CD4-positive, alpha-beta T cell (primary cell): ENCODE measurements at regions not wholly inside any gene's neighbourhood (a gene's known extent, or its start where the extent isn't known, plus 50 kb on each side); places are given as distances from the start of the nearest gene placed in this dataset.

ENCODE experiments used
- ATAC-seq: fragments of 200-7000 bp; cut with Tn5 transposase; one replicate; pipeline ENCODE4 v1.10.0; 2022; ENCODE audit warnings: mild to moderate bottlenecking; ENCODE audit not compliant: poor library complexity
- CTCF ChIA-PET: fragments of 350-600 bp; sonication (Branson Sonifier 250); formaldehyde crosslinking; loops from one replicate; lab custom pipeline; 2021; ENCODE audit warnings: antibody characterized with exemption, inconsistent platforms; lab: Charles Lee
- POLR2A ChIA-PET: fragments of 350-600 bp; sonication (Branson Sonifier 250); formaldehyde crosslinking; loops from one replicate; lab custom pipeline; 2021; ENCODE audit warnings: antibody characterized with exemption, inconsistent platforms; lab: Charles Lee
- DNase-seq, 14 experiments: peaks; one replicate each; pipeline ENCODE4 v3.0.0-alpha.2; 2013 to 2020; ENCODE audit warnings: mixed read lengths in 2 of 14
- H3K27ac ChIP-seq, 2 donors: one replicate each; pipeline versions ENCODE4 v1.5.1 to v1.7.0; 2013; ENCODE audit warnings: low read length in 2 of 2, low read depth in 1 of 2, mild to moderate bottlenecking in 1 of 2
- H3K27me3 ChIP-seq, 2 experiments: 1 replicate in 1 of 2; 2 replicates in 1 of 2; pipeline versions ENCODE4 v1.6.1 to v1.7.0; 2013; ENCODE audit warnings: low read length in 2 of 2, control low read depth in 1 of 2, mild to moderate bottlenecking in 1 of 2, moderate library complexity in 1 of 2; ENCODE audit not compliant: insufficient read depth in 2 of 2, control insufficient read depth in 1 of 2
- H3K36me3 ChIP-seq: one replicate; pipeline ENCODE4 v1.6.1; 2013; ENCODE audit warnings: low read length, control low read depth; ENCODE audit not compliant: insufficient read depth
- H3K4me1 ChIP-seq: one replicate; pipeline ENCODE4 v1.6.1; 2013; ENCODE audit warnings: low read length, control low read depth; ENCODE audit not compliant: insufficient read depth
- H3K4me3 ChIP-seq: one replicate; pipeline ENCODE4 v1.5.1; 2013; ENCODE audit warnings: mild to moderate bottlenecking, low read length, moderate library complexity
- H3K9me3 ChIP-seq, 2 experiments: 1 replicate in 1 of 2; 2 replicates in 1 of 2; pipeline versions ENCODE4 v1.6.1 to v1.7.0; 2013; ENCODE audit warnings: low read length in 2 of 2, mild to moderate bottlenecking in 2 of 2, control low read depth in 1 of 2, moderate library complexity in 1 of 2; ENCODE audit not compliant: control insufficient read depth in 1 of 2, insufficient read depth in 1 of 2
- H3K27ac Mint-ChIP-seq: one replicate; pipeline ENCODE4 v1.8.0; 2020; ENCODE audit warnings: mixed read lengths
- H3K27me3 Mint-ChIP-seq: one replicate; pipeline ENCODE4 v1.8.0; 2021; ENCODE audit warnings: mixed read lengths
- H3K36me3 Mint-ChIP-seq: one replicate; pipeline ENCODE4 v1.8.0; 2021; ENCODE audit warnings: low read depth, mixed read lengths
- H3K4me1 Mint-ChIP-seq: one replicate; pipeline ENCODE4 v1.8.0; 2021; ENCODE audit warnings: low read depth, mixed read lengths
- H3K4me3 Mint-ChIP-seq: one replicate; pipeline ENCODE4 v1.8.0; 2020; ENCODE audit warnings: mild to moderate bottlenecking, mixed read lengths
- H3K9me3 Mint-ChIP-seq: one replicate; pipeline ENCODE4 v1.8.0; 2020; ENCODE audit warnings: mixed read lengths
- CTCF ChIP-seq: fragments of 200-600 bp; IDR thresholded peaks from one replicate; pipeline ENCODE4 v1.8.0; 2022; ENCODE audit warnings: antibody characterized with exemption, mild to moderate bottlenecking
- intact Hi-C, 2 experiments: fragments of 100-400 bp; cut with DNase I in 1 of 2; cut with micrococcal nuclease in 1 of 2; formaldehyde crosslinking; loops; one replicate each; pipeline versions ENCODE4 v1.15.1 to v1.9.0; 2023 to 2025; cut with DNase I, micrococcal nuclease

DNA sequence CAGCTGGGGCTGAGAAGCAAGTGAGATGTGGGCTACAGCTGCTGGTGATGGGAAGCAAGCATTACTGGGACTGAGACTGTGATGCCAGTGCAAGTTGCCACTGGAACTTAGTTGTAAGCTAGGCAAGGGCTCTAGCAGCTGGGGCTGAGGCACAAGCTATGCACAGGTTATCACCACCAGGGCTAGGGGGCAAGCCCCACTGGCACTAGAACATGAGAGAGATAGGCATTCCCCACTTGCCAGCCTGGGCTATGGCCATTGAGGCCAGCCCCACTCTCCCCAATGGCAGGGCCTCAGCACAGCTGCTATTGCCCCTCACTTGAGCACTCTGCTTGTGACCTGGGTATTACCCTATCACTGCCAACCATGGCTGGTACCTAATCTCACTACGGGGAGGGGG, 130.8 kb upstream of the SMIM31 start:
- ChIA-PET CTCF (no interaction called here), POLR2A (no interaction called here)
- DNase-seq (no peak), ATAC-seq (no peak)
- H3K27me3 Mint-ChIP-seq, result peaks cover 6% of the 10 kb centered on the region
- Histone ChIP-seq H3K9me3 (peaks cover 0 to 9% of the 10 kb centered on the region in 2 experiments), H3K36me3 (no peaks in the 10 kb centered on the region), H3K4me1 (no peaks in the 10 kb centered on the region), H3K4me3 (no peak overlapping the region), H3K27ac (no peak overlapping the region), H3K27me3 (no peaks in the 10 kb centered on the region)
- H3K4me1 Mint-ChIP-seq, result no peaks in the 10 kb centered on the region
- H3K27ac Mint-ChIP-seq, result no peak overlapping the region
- intact Hi-C loops, result no loop called here
- peaks cover 9% of the 10 kb centered on the region for H3K9me3 Mint-ChIP-seq
- H3K4me3 Mint-ChIP-seq, result no peak overlapping the region
- TF ChIP-seq CTCF, result no peak
- no peaks in the 10 kb centered on the region for H3K36me3 Mint-ChIP-seq

DNA sequence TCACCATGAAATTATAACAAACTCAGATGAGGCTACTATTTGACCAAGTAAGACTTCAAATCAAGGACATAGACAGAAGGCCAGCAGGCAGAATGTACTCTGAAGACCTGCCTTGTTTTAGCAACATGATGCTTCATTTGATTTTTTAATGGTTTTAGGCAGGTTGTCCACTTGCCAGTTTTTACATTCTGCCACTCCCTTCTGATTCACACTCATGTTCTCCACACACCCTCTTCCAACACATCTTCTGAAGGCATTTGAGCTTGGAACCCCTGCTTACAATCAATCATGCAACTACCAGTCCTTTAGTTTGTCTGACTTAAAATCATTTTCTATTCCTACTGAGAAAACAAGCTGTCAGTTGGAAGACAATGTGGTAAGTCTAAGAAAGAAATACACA, 114.9 kb upstream of the SMIM31 start:
- ChIA-PET CTCF (no interaction called here), POLR2A (no interaction called here)
- Mint-ChIP-seq H3K36me3 (no peaks in the 10 kb centered on the region), H3K27me3 (no peaks in the 10 kb centered on the region), H3K9me3 (peaks cover 4% of the 10 kb centered on the region), H3K4me3 (no peak overlapping the region), H3K27ac (no peak overlapping the region), H3K4me1 (no peaks in the 10 kb centered on the region)
- DNase-seq (no peak), ATAC-seq (no peak)
- H3K9me3 ChIP-seq, result peaks cover 0 to 3% of the 10 kb centered on the region in 2 experiments
- intact Hi-C loops, result no loop called here
- no peak overlapping the region for H3K4me3 ChIP-seq
- no peak overlapping the region for H3K27ac ChIP-seq
- H3K36me3 ChIP-seq, result no peaks in the 10 kb centered on the region
- no peaks in the 10 kb centered on the region for H3K4me1 ChIP-seq
- no peaks in the 10 kb centered on the region for H3K27me3 ChIP-seq
- TF ChIP-seq CTCF, result no peak

DNA sequence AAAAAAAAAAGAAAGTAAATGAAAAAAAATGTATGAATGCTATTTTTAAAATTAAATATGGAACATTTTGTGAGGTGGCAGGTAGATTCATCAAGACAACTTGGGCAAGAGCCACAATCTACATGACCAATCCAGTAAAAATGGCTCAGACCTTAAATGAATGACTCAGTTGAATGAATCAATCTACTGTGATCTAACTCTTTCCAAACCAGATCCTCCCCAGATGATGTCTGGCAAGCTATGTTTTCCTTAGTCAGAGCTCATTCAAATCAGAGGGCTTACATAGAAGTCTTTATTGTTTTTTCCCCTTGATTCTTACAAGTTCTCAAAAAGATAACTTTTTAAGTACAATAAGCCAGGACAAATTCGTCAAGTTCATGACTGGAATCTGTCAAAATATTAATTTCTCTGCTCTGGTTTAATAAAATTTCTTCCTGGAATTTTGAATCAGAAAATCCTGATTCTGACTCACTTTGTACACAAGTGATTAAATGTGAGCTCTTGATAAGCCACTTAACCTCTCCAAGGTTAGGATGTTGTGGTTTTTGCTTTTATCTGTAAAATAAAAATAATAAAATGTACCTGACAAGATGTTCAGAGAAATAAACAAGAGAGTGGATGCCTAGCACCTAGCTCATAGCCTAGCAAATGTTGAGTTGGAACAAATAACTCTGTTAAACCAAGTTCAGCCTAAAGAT, 105.6 kb upstream of the SMIM31 start:
- no peaks in the 10 kb centered on the region for H3K36me3 ChIP-seq
- intact Hi-C loops, result no loop called here
- no peaks in the 10 kb centered on the region for H3K27me3 Mint-ChIP-seq
- no peak overlapping the region for H3K27ac Mint-ChIP-seq
- POLR2A ChIA-PET, result no interaction called here
- no peak overlapping the region for H3K4me3 Mint-ChIP-seq
- no peaks in the 10 kb centered on the region for H3K4me1 ChIP-seq
- H3K27ac ChIP-seq, result no peak overlapping the region
- no peaks in the 10 kb centered on the region for H3K27me3 ChIP-seq
- no peak overlapping the region for H3K4me3 ChIP-seq
- no peaks in the 10 kb centered on the region for H3K9me3 Mint-ChIP-seq
- no peak for DNase-seq
- no peaks in the 10 kb centered on the region for H3K9me3 ChIP-seq
- CTCF ChIA-PET, result no interaction called here
- no peaks in the 10 kb centered on the region for H3K4me1 Mint-ChIP-seq
- no peak for ATAC-seq
- TF ChIP-seq CTCF, result no peak
- H3K36me3 Mint-ChIP-seq, result no peaks in the 10 kb centered on the region
